Brain microvascular endothelial cell (primary cell): ENCODE measurements at regions not wholly inside any gene's neighbourhood (a gene's known extent, or its start where the extent isn't known, plus 50 kb on each side); places are given as distances from the start of the nearest gene placed in this dataset.
"Not testable (repeated sequence)": the region's sequence is repeated elsewhere in the genome, so short reads cannot be mapped to it uniquely, and the experiment has no call there.

ENCODE experiments used
- DNase-seq: peaks from one replicate; pipeline ENCODE4 v3.0.0-alpha.2; 2020
- H3K27ac ChIP-seq: fragments of 250-450 bp; sonication (Bioruptor Pico); 2 replicates; pipeline ENCODE4 v1.5.1; 2020; ENCODE audit warnings: mild to moderate bottlenecking, moderate library complexity
- H3K27me3 ChIP-seq: fragments of 250-450 bp; sonication (Bioruptor Pico); replicated peaks from 2 replicates; pipeline ENCODE4 v1.5.1; 2020; ENCODE audit warnings: mild to moderate bottlenecking
- H3K36me3 ChIP-seq: fragments of 250-450 bp; sonication (Bioruptor Pico); replicated peaks from 2 replicates; pipeline ENCODE4 v1.5.1; 2020; ENCODE audit warnings: mild to moderate bottlenecking
- H3K4me3 ChIP-seq: 2 replicates; pipeline ENCODE4 v1.5.1; 2011; ENCODE audit warnings: low read depth, mild to moderate bottlenecking, control low read depth, low read length, moderate library complexity
- in situ Hi-C: cut with HindIII; loops from 2 replicates; pipeline ENCODE4 v1.10.0; 2017; ENCODE audit warnings: low sequenced_read_pairs, low pct_ligation_motif_present
- TF ChIP-seq, protein P1 (sequence below): IDR thresholded peaks from 2 replicates; pipeline ENCODE4 v1.5.1; 2011; ENCODE audit warnings: low read depth, mild to moderate bottlenecking, moderate library complexity, low read length, control low read depth, inconsistent platforms; ENCODE audit errors: missing control alignments

- in situ Hi-C loops: no loop called here
- TF ChIP-seq, protein P1, sequence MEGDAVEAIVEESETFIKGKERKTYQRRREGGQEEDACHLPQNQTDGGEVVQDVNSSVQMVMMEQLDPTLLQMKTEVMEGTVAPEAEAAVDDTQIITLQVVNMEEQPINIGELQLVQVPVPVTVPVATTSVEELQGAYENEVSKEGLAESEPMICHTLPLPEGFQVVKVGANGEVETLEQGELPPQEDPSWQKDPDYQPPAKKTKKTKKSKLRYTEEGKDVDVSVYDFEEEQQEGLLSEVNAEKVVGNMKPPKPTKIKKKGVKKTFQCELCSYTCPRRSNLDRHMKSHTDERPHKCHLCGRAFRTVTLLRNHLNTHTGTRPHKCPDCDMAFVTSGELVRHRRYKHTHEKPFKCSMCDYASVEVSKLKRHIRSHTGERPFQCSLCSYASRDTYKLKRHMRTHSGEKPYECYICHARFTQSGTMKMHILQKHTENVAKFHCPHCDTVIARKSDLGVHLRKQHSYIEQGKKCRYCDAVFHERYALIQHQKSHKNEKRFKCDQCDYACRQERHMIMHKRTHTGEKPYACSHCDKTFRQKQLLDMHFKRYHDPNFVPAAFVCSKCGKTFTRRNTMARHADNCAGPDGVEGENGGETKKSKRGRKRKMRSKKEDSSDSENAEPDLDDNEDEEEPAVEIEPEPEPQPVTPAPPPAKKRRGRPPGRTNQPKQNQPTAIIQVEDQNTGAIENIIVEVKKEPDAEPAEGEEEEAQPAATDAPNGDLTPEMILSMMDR: no peak
- H3K36me3 ChIP-seq: no peaks in the 10 kb centered on the region
Observed at GRCh38 chr10:5282137-5282536, 82.6 kb upstream of the UCN3 start.

DNA sequence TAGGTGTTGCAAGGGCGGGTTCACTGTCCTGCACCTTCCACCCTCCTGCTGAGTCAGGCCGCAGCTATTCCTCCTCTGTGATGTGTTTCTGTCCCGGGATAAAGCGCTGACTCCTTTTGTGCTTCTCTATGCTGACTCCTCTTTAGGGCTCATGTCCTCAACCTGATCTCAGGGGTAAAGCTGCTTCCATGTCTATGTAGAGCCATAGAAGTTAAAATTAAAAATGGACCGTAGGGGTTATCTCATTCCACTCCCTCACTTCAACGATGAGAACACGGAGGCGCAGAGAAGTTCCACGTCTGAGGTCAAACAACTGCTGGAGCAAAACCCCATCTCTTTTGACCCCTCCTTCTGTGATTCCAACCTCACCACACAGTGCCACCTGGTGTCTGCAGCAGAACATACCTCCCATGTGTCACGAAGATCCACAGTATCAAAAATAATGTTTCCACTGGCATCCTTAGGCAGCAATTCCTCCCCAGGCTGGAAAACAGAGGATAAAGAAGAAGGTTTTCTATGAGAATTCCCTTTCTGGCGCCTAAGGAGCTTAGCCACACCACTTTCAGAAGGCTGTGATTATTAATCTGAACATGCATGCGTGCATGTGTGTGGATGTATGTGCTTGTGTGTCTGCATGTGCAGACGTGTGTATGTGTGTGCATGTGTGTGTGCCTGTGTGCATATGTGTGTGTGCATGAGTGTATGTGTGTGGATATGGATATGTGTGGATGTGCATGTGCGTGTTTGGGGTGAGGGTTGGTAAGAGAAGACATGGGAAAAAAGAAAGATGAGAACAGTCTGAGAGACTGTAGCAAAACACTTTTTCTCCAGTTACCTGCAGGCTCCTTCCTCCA lies 81.2 kb upstream of the UCN3 start:
- no peaks in the 10 kb centered on the region for H3K36me3 ChIP-seq
- H3K27ac ChIP-seq: no peak overlapping the region
- H3K27me3 ChIP-seq: no peaks in the 10 kb centered on the region
- TF ChIP-seq, protein P1: peak; percentile 77
- H3K4me3 ChIP-seq: no peak overlapping the region
- DNase-seq: peak; percentile 36
- in situ Hi-C loops: no loop called here

More at GRCh38 chr10:5282137-5282536, 82.6 kb upstream of the UCN3 start:
- DNase-seq: no peak
- Histone ChIP-seq H3K27me3 (no peaks in the 10 kb centered on the region), H3K4me3 (no peak overlapping the region), H3K27ac (no peak overlapping the region)

DNA sequence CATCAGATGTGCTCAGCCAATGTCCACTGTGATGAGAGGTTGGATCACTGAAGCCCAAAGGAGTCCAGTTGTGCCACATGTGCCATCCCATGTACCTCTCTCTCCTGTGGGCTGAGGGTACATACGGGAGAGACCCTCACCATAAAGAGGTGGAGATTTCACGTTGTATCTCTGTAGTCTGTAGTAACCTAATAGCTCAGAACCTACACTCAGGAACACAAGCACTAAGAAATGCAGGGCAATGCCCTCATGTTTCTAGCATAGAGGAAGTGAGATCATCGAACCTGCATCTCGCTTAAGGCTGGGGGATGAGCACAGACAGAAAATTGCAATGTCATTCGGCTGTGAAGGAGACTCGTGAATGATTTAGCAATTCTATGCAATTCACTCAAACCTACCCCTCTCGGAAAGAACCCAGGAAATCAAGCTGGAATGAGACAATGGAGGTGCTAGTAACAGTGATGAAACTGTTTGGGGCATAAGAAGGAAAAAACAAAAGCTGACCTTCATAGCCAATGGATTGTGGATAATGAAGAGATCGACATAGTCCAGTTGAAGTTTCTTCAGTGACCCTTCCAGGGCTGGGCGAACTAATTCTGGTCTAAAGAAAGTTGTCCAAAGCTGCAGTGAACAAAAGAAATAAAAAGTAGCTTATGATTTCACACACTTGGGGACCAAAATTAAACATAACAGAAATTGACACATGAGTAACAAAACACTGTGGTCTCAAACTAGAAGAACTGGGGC lies 80.3 kb upstream of the UCN3 start:
- H3K36me3 ChIP-seq: no peaks in the 10 kb centered on the region
- in situ Hi-C loops: no loop called here
- H3K27ac ChIP-seq: peak overlapping the region; percentile 48
- no peaks in the 10 kb centered on the region for H3K27me3 ChIP-seq
- peak; percentile 49 for DNase-seq
- TF ChIP-seq, protein P1: no peak
- no peak overlapping the region for H3K4me3 ChIP-seq

- in situ Hi-C loops: no loop called here
Observed at GRCh38 chr10:5285186-5285585, 79.6 kb upstream of the UCN3 start.

DNA sequence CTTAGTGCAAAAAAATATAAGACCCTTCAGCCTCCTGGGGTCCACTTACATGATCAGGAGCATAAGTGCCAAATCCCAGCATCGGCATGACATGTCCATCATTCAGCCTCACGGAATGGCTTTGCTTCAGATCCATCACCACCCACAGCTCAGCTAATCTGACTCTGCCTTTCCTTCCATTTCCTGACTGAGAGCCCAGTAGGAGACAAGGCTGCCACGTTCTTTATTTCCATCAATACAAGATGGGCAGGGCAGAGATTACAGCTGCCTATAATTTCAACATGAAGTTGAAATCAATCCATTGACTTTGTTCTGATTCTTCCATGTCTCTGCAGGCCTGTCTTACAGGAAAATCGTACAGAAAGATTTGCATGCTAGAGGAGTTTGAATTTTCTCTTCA lies 76.4 kb upstream of the UCN3 start:
- no peaks in the 10 kb centered on the region for H3K36me3 ChIP-seq
- TF ChIP-seq, protein P1: no peak
- no peak overlapping the region for H3K27ac ChIP-seq
- no peak overlapping the region for H3K4me3 ChIP-seq
- no peak for DNase-seq
- in situ Hi-C loops: no loop called here
- no peaks in the 10 kb centered on the region for H3K27me3 ChIP-seq

More at GRCh38 chr10:5285186-5285585, 79.6 kb upstream of the UCN3 start:
- H3K4me3 ChIP-seq: no peak overlapping the region
- no peaks in the 10 kb centered on the region for H3K36me3 ChIP-seq
- H3K27ac ChIP-seq: no peak overlapping the region
- no peaks in the 10 kb centered on the region for H3K27me3 ChIP-seq
- no peak for DNase-seq
- TF ChIP-seq, protein P1: no peak

GRCh38 chr10:5289228-5289627 lies 75.5 kb upstream of the UCN3 start:
- H3K27me3 ChIP-seq, H3K36me3 ChIP-seq, H3K4me3 ChIP-seq, DNase-seq, H3K27ac ChIP-seq, in situ Hi-C loops: not testable (repeated sequence)
